NB4 (cell line): ENCODE measurements at regions not wholly inside any gene's neighbourhood (a gene's known extent, or its start where the extent isn't known, plus 50 kb on each side); places are given as distances from the start of the nearest gene placed in this dataset.

Experiments used
- DNase-seq: peaks from one replicate; pipeline ENCODE4 v3.0.0; 2010; ENCODE audit warnings: low read depth
- H3K4me3 ChIP-seq: one replicate; pipeline ENCODE4 v1.5.1; 2011; ENCODE audit warnings: mild to moderate bottlenecking, low read depth, low read length, moderate library complexity
- CTCF ChIP-seq: IDR thresholded peaks from one replicate; pipeline ENCODE4 v1.5.1; 2012; ENCODE audit warnings: low read depth, low read length
- MAX ChIP-seq: IDR thresholded peaks from 2 replicates; pipeline ENCODE4 v1.6.1; 2011; ENCODE audit warnings: low read depth, low read length
- MYC ChIP-seq: IDR thresholded peaks from 2 replicates; pipeline ENCODE4 v1.6.1; 2011; ENCODE audit warnings: low read depth, low read length
- POLR2A ChIP-seq: IDR thresholded peaks from 2 replicates; pipeline ENCODE4 v1.6.1; 2011; ENCODE audit warnings: mild to moderate bottlenecking; ENCODE audit not compliant: insufficient read length; ENCODE audit errors: extremely low read depth

GRCh38 chr1:56378341-56379070 is 200.9 kb downstream of the PLPP3 start:
- no peak for TF ChIP-seq CTCF
- TF ChIP-seq POLR2A = no peak
- no peak for TF ChIP-seq MAX
- no peak for TF ChIP-seq MYC
- H3K4me3 ChIP-seq = no peak overlapping the region
- DNase-seq = no peak

GRCh38 chr1:56377431-56377830 is 201.9 kb downstream of the PLPP3 start:
- TF ChIP-seq CTCF (no peak), MYC (no peak), POLR2A (no peak), MAX (no peak)
- H3K4me3 ChIP-seq = no peak overlapping the region
- no peak for DNase-seq

GRCh38 chr1:56376188-56376984 is 203.0 kb downstream of the PLPP3 start:
- TF ChIP-seq CTCF (no peak), MYC (no peak), MAX (no peak), POLR2A (no peak)
- no peak for DNase-seq
- H3K4me3 ChIP-seq = no peak overlapping the region

- no peak overlapping the region for H3K4me3 ChIP-seq
- no peak for TF ChIP-seq POLR2A
- TF ChIP-seq MAX = no peak
- TF ChIP-seq MYC = no peak
- TF ChIP-seq CTCF = no peak
- DNase-seq = no peak
These were observed 204.0 kb downstream of the PLPP3 start for GRCh38 chr1:56375326-56375804.

GRCh38 chr1:56374026-56374974 is 205.1 kb downstream of the PLPP3 start:
- DNase-seq = no peak
- TF ChIP-seq MAX (no peak), MYC (no peak), CTCF (no peak), POLR2A (no peak)
- H3K4me3 ChIP-seq = no peak overlapping the region
